ENCODE measurements at regions not wholly inside any gene's neighbourhood (a gene's known extent, or its start where the extent isn't known, plus 50 kb on each side); places are given as distances from the start of the nearest gene placed in this dataset.
A peak's percentile ranks its signal among the peaks of the same experiment; 100 is the strongest.

DNA sequence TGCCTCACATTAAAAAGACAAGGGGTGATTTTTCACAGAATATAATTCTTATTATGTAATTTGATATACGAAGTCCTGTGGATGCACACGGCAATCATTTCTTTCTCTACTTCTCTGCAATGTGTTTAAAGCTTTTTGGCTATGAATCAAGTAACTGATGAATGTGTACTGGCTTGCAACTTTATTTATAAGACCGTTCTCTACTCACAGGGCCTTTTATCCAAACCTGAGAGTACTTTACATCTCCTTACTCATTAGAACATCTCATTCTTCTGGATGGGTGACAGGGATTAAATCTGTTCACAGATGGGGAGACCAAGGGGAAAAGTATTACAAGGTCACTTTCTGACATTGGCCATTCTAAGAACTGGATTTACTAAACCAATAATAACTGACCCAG is 215.8 kb upstream of the DIO2 start (continued):
- TF ChIP-seq TAF1 (IDR thresholded peaks at IDR 0.05; ENCODE audit: borderline replicate concordance, low read depth, low read length): no peak
- no peak for TF ChIP-seq EP300 (IDR thresholded peaks at IDR 0.05; ENCODE audit: borderline replicate concordance in 1 of 2, low read depth in 1 of 2, low read length in 1 of 2)
- TF ChIP-seq GABPA (IDR thresholded peaks at IDR 0.05; ENCODE audit: low read depth): no peak

DNA sequence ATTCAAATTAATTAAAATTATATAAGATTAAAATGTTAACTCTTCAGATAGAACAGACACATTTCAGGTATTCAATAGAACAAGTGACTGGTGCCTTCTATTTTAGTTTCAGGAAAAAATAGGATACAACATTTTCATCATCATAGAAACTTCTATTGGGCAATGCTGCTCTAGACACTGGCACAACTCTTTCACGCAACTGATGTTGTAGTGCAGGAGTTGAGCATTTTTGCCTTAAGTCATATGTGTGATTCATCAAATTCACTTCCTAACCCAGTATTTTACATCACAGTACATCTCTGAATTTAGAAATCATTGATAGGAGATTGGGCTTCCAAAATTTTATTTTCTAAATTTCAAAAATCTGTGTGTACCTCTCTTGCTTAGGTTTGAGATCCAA is 215.4 kb upstream of the DIO2 start:
- no peaks in the 10 kb centered on the region for H3K27me3 ChIP-seq (ENCODE audit: insufficient read depth)
- CTCF ChIA-PET: no interaction called here
- DNase-seq: no peak
- 94% methylated on average over 1 of the region's 1 CpG for WGBS (ENCODE audit: low lambda C conversion rate)
- no peaks in the 10 kb centered on the region for H3K79me2 ChIP-seq (ENCODE audit: insufficient read depth)
- H3K4me1 ChIP-seq (ENCODE audit: control insufficient read depth in 1 of 2, insufficient read depth in 2 of 2, low read depth in 1 of 2, low read length in 1 of 2): peaks cover 0 to 5% of the 10 kb centered on the region in 2 experiments; a peak in 3 of 4 replicates
- no peak overlapping the region for H3K9ac ChIP-seq
- POLR2A ChIA-PET: no interaction called here
- no peaks in the 10 kb centered on the region for H4K20me1 ChIP-seq (ENCODE audit: insufficient read depth)
- H3K4me2 ChIP-seq: no peak overlapping the region
- H2AFZ ChIP-seq (ENCODE audit: low read depth): 0 out of 2 replicates have a peak overlapping the region, but pooled peaks have one; percentile 9
- H3K4me3 ChIP-seq (ENCODE audit: low read depth in 2 of 2, low read length in 1 of 2): no peak overlapping the region
- no peaks in the 10 kb centered on the region for H3K9me2 ChIP-seq
- peak overlapping the region in 1 of 2 experiments; percentile 81; a peak in 1 of 4 replicates for H3K27ac ChIP-seq (ENCODE audit: low read depth in 2 of 2, low read length in 1 of 2)
- no peaks in the 10 kb centered on the region for H3K36me3 ChIP-seq (replicated peaks in 1 of 2; ENCODE audit: control insufficient read depth in 1 of 2, insufficient read depth in 2 of 2, low read length in 1 of 2)
- no peaks in the 10 kb centered on the region for H3K9me3 ChIP-seq
- H3F3A ChIP-seq (replicated peaks; ENCODE audit: insufficient read depth): peaks cover 17% of the 10 kb centered on the region
- TF ChIP-seq EZH2phosphoT487 (IDR thresholded peaks at IDR 0.05; ENCODE audit: borderline replicate concordance, low read depth): no peak

DNA sequence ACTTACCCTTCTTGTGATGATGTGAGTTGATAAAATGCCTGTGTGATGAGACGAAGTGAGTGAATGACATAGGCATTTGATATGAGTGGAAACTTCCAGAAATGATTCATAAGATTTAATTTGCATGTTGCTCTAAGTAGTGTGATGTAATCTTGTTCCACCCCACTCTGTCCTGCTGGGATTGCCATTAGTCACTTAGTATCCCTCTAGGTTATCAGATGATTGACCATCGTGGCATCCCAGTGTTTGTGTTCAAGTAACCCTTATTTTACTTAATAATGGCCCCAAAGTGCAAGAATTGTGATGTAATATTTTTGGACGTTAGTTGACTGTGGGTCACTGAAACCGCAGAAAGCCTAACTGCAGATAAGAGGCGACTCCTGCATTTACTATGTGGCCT is 214.4 kb upstream of the DIO2 start:
- Histone ChIP-seq H3K27ac (ENCODE audit: low read depth in 2 of 2, low read length in 1 of 2) (peak overlapping the region in 1 of 2 experiments; percentile 81; a peak in 2 of 4 replicates), H2AFZ (ENCODE audit: low read depth) (no peak overlapping the region), H3K9me3 (no peaks in the 10 kb centered on the region), H3K79me2 (ENCODE audit: insufficient read depth) (no peaks in the 10 kb centered on the region), H3K36me3 (replicated peaks in 1 of 2; ENCODE audit: control insufficient read depth in 1 of 2, insufficient read depth in 2 of 2, low read length in 1 of 2) (no peaks in the 10 kb centered on the region), H3K9ac (peak overlapping the region; percentile 4; the same call in 1 of the 2 replicates), H3K4me3 (ENCODE audit: low read depth in 2 of 2, low read length in 1 of 2) (no peak overlapping the region), H3K4me1 (ENCODE audit: control insufficient read depth in 1 of 2, insufficient read depth in 2 of 2, low read depth in 1 of 2, low read length in 1 of 2) (peaks cover 0 to 5% of the 10 kb centered on the region in 2 experiments; a peak in 3 of 4 replicates), H3K4me2 (peak overlapping the region; percentile 17; the same call in 1 of the 2 replicates), H3F3A (replicated peaks; ENCODE audit: insufficient read depth) (peaks cover 17% of the 10 kb centered on the region), H3K9me2 (no peaks in the 10 kb centered on the region), H3K27me3 (ENCODE audit: insufficient read depth) (no peaks in the 10 kb centered on the region), H4K20me1 (ENCODE audit: insufficient read depth) (no peaks in the 10 kb centered on the region)
- CTCF ChIA-PET: no interaction called here
- POLR2A ChIA-PET: no interaction called here
- 21% methylated on average over 5 of the region's 5 CpGs for WGBS (ENCODE audit: low lambda C conversion rate)
- DNase-seq: no peak
- TF ChIP-seq TCF12 (IDR thresholded peaks at IDR 0.05) (peak; percentile 91), ELF1 (IDR thresholded peaks at IDR 0.05) (no peak), RFX5 (IDR thresholded peaks at IDR 0.05; ENCODE audit: low read length) (no peak), MEF2A (IDR thresholded peaks at IDR 0.05; ENCODE audit: borderline replicate concordance, low read depth) (peak; percentile 80), CHD2 (IDR thresholded peaks at IDR 0.05; ENCODE audit: low read length, partially characterized antibody) (no peak), EP300 (IDR thresholded peaks at IDR 0.05; ENCODE audit: borderline replicate concordance in 1 of 2, low read depth in 1 of 2, low read length in 1 of 2) (peak in 1 of 2 experiments; percentile 98; a peak in 2 of 4 replicates), NRF1 (IDR thresholded peaks at IDR 0.05; ENCODE audit: low read depth, low read length) (no peak), RXRA (IDR thresholded peaks at IDR 0.05; ENCODE audit: borderline replicate concordance, low read depth) (peak; percentile 93), EZH2phosphoT487 (IDR thresholded peaks at IDR 0.05; ENCODE audit: borderline replicate concordance, low read depth) (no peak), TEAD4 (IDR thresholded peaks at IDR 0.05; ENCODE audit: borderline replicate concordance, insufficient read depth) (peak; percentile 96), FOXM1 (IDR thresholded peaks at IDR 0.05; ENCODE audit: low read depth) (peak; percentile 92), JUND (IDR thresholded peaks at IDR 0.05) (peak; percentile 100), MXI1 (IDR thresholded peaks at IDR 0.05; ENCODE audit: low read depth, low read length) (no peak), YY1 (IDR thresholded peaks at IDR 0.05; ENCODE audit: low read depth) (0 out of 2 replicates have a peak, but pooled peaks have one; percentile 37), RCOR1 (IDR thresholded peaks at IDR 0.05; ENCODE audit: low read length) (no peak), POLR2AphosphoS5 (IDR thresholded peaks at IDR 0.05; ENCODE audit: low read depth, low read length) (peak; percentile 70; the same call in 1 of the 2 replicates)
- TF ChIP-seq, protein P1, sequence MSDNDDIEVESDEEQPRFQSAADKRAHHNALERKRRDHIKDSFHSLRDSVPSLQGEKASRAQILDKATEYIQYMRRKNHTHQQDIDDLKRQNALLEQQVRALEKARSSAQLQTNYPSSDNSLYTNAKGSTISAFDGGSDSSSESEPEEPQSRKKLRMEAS (IDR thresholded peaks at IDR 0.05; ENCODE audit: low read depth): 0 out of 2 replicates have a peak, but pooled peaks have one; percentile 23
- TF ChIP-seq, protein P2, sequence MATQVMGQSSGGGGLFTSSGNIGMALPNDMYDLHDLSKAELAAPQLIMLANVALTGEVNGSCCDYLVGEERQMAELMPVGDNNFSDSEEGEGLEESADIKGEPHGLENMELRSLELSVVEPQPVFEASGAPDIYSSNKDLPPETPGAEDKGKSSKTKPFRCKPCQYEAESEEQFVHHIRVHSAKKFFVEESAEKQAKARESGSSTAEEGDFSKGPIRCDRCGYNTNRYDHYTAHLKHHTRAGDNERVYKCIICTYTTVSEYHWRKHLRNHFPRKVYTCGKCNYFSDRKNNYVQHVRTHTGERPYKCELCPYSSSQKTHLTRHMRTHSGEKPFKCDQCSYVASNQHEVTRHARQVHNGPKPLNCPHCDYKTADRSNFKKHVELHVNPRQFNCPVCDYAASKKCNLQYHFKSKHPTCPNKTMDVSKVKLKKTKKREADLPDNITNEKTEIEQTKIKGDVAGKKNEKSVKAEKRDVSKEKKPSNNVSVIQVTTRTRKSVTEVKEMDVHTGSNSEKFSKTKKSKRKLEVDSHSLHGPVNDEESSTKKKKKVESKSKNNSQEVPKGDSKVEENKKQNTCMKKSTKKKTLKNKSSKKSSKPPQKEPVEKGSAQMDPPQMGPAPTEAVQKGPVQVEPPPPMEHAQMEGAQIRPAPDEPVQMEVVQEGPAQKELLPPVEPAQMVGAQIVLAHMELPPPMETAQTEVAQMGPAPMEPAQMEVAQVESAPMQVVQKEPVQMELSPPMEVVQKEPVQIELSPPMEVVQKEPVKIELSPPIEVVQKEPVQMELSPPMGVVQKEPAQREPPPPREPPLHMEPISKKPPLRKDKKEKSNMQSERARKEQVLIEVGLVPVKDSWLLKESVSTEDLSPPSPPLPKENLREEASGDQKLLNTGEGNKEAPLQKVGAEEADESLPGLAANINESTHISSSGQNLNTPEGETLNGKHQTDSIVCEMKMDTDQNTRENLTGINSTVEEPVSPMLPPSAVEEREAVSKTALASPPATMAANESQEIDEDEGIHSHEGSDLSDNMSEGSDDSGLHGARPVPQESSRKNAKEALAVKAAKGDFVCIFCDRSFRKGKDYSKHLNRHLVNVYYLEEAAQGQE (IDR thresholded peaks at IDR 0.05; ENCODE audit: low read depth, low read length): no peak
- TF ChIP-seq, protein P3, sequence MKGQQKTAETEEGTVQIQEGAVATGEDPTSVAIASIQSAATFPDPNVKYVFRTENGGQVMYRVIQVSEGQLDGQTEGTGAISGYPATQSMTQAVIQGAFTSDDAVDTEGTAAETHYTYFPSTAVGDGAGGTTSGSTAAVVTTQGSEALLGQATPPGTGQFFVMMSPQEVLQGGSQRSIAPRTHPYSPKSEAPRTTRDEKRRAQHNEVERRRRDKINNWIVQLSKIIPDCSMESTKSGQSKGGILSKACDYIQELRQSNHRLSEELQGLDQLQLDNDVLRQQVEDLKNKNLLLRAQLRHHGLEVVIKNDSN (IDR thresholded peaks at IDR 0.05; ENCODE audit: borderline replicate concordance, low read depth): no peak
